ENCODE measurements at regions not wholly inside any gene's neighbourhood (a gene's known extent, or its start where the extent isn't known, plus 50 kb on each side); places are given as distances from the start of the nearest gene placed in this dataset.
"Not testable (repeated sequence)": the region's sequence is repeated elsewhere in the genome, so short reads cannot be mapped to it uniquely, and the experiment has no call there.

GRCh38 chr9:81423589-81424326 lies 265.6 kb downstream of the TLE1 start:
- Histone ChIP-seq H3K4me2 (no peak overlapping the region), H3K27me3 (ENCODE audit: insufficient read depth, low read depth) (no peaks in the 10 kb centered on the region), H3K36me3 (ENCODE audit: low read depth) (no peaks in the 10 kb centered on the region), H3K9me2 (ENCODE audit: insufficient read depth) (no peaks in the 10 kb centered on the region), H3F3A (ENCODE audit: insufficient read depth, low read depth) (no peaks in the 10 kb centered on the region), H3K27ac (no peak overlapping the region), H2AFZ (no peak overlapping the region), H3K4me3 (no peak overlapping the region), H3K9me3 (ENCODE audit: insufficient read depth, low read depth) (peaks cover 8% of the 10 kb centered on the region), H3K79me2 (ENCODE audit: low read depth) (no peaks in the 10 kb centered on the region), H3K4me1 (replicated peaks; ENCODE audit: insufficient read depth) (no peaks in the 10 kb centered on the region), H4K20me1 (ENCODE audit: insufficient read depth) (no peaks in the 10 kb centered on the region)
- intact Hi-C loops (cut with micrococcal nuclease; ENCODE audit: unreplicated experiment), result no loop called here
- no TSS peak for BruUV-seq (replicated peaks)
- no peak for TF ChIP-seq EZH2 (IDR thresholded peaks at IDR 0.05; ENCODE audit: low read depth)
- TF ChIP-seq CTCF (conservative IDR thresholded peaks at IDR 0.05), result no peak
- no peak for DNase-seq
- POLR2A ChIA-PET (ENCODE audit: unreplicated experiment), result interaction anchor here (0.6 kb wide), 1 partner anchor 1000 kb away, joined by 3 read pairs; no protein-coding TSS in a partner anchor
- CTCF ChIA-PET, result no interaction called here

- DNase-seq; H3K36me3 ChIP-seq (ENCODE audit: low read depth); H3K4me2 ChIP-seq; H3K4me3 ChIP-seq; H3K9me2 ChIP-seq (ENCODE audit: insufficient read depth); H3K4me1 ChIP-seq (replicated peaks; ENCODE audit: insufficient read depth); H3K27ac ChIP-seq; H4K20me1 ChIP-seq (ENCODE audit: insufficient read depth); H3K79me2 ChIP-seq (ENCODE audit: low read depth); intact Hi-C loops (cut with micrococcal nuclease; ENCODE audit: unreplicated experiment); POLR2A ChIA-PET (ENCODE audit: unreplicated experiment); CTCF ChIA-PET; BruUV-seq (replicated peaks); H2AFZ ChIP-seq; H3F3A ChIP-seq (ENCODE audit: insufficient read depth, low read depth); H3K9me3 ChIP-seq (ENCODE audit: insufficient read depth, low read depth); H3K27me3 ChIP-seq (ENCODE audit: insufficient read depth, low read depth): not testable (repeated sequence)
Measured at GRCh38 chr9:81421090-81421489, 268.3 kb downstream of the TLE1 start.

GRCh38 chr9:81420024-81420423 lies 269.3 kb downstream of the TLE1 start:
- H2AFZ ChIP-seq, result no peak overlapping the region
- no TSS peak for BruUV-seq (replicated peaks)
- H4K20me1 ChIP-seq (ENCODE audit: insufficient read depth), result no peaks in the 10 kb centered on the region
- H3K27me3 ChIP-seq (ENCODE audit: insufficient read depth, low read depth), result no peaks in the 10 kb centered on the region
- TF ChIP-seq CTCF (conservative IDR thresholded peaks at IDR 0.05) (no peak), EZH2 (IDR thresholded peaks at IDR 0.05; ENCODE audit: low read depth) (no peak)
- no peaks in the 10 kb centered on the region for H3K36me3 ChIP-seq (ENCODE audit: low read depth)
- intact Hi-C loops (cut with micrococcal nuclease; ENCODE audit: unreplicated experiment), result no loop called here
- no peak overlapping the region for H3K4me3 ChIP-seq
- no peak overlapping the region for H3K27ac ChIP-seq
- no peaks in the 10 kb centered on the region for H3F3A ChIP-seq (ENCODE audit: insufficient read depth, low read depth)
- ChIA-PET POLR2A (ENCODE audit: unreplicated experiment) (no interaction called here), CTCF (no interaction called here)
- no peak overlapping the region for H3K4me2 ChIP-seq
- no peaks in the 10 kb centered on the region for H3K9me3 ChIP-seq (ENCODE audit: insufficient read depth, low read depth)
- no peaks in the 10 kb centered on the region for H3K79me2 ChIP-seq (ENCODE audit: low read depth)
- H3K4me1 ChIP-seq (replicated peaks; ENCODE audit: insufficient read depth), result no peaks in the 10 kb centered on the region
- no peak for DNase-seq
- no peaks in the 10 kb centered on the region for H3K9me2 ChIP-seq (ENCODE audit: insufficient read depth)

- H4K20me1 ChIP-seq (ENCODE audit: insufficient read depth), result no peaks in the 10 kb centered on the region
Measured at GRCh38 chr9:81417941-81418340, 271.4 kb downstream of the TLE1 start.

More at GRCh38 chr9:81417941-81418340, 271.4 kb downstream of the TLE1 start:
- no peak overlapping the region; the same call in 1 of the 2 replicates for H2AFZ ChIP-seq
- H3K4me2 ChIP-seq, result no peak overlapping the region
- POLR2A ChIA-PET (ENCODE audit: unreplicated experiment), result no interaction called here
- H3K79me2 ChIP-seq (ENCODE audit: low read depth), result no peaks in the 10 kb centered on the region
- CTCF ChIA-PET, result no interaction called here
- no peak overlapping the region for H3K4me3 ChIP-seq
- intact Hi-C loops (cut with micrococcal nuclease; ENCODE audit: unreplicated experiment), result no loop called here
- BruUV-seq (replicated peaks), result no TSS peak
- H3K4me1 ChIP-seq (replicated peaks; ENCODE audit: insufficient read depth), result no peaks in the 10 kb centered on the region
- DNase-seq, result no peak
- TF ChIP-seq CTCF (conservative IDR thresholded peaks at IDR 0.05), result no peak
- TF ChIP-seq EZH2 (IDR thresholded peaks at IDR 0.05; ENCODE audit: low read depth), result no peak
- no peaks in the 10 kb centered on the region for H3K36me3 ChIP-seq (ENCODE audit: low read depth)
- no peaks in the 10 kb centered on the region for H3K27me3 ChIP-seq (ENCODE audit: insufficient read depth, low read depth)
- H3K9me2 ChIP-seq (ENCODE audit: insufficient read depth), result no peaks in the 10 kb centered on the region
- H3K9me3 ChIP-seq (ENCODE audit: insufficient read depth, low read depth), result no peaks in the 10 kb centered on the region; the same call in 1 of the 2 replicates
- no peaks in the 10 kb centered on the region for H3F3A ChIP-seq (ENCODE audit: insufficient read depth, low read depth)
- no peak overlapping the region for H3K27ac ChIP-seq
